ENCODE measurements at regions not wholly inside any gene's neighbourhood (a gene's known extent, or its start where the extent isn't known, plus 50 kb on each side); places are given as distances from the start of the nearest gene placed in this dataset.
"Not testable (repeated sequence)": the region's sequence is repeated elsewhere in the genome, so short reads cannot be mapped to it uniquely, and the experiment has no call there.

- DNase-seq, result no peak
These were observed 660.3 kb upstream of the PITX2 start for GRCh38 chr4:111283066-111283677.

- no peak for DNase-seq
These were observed 673.6 kb upstream of the PITX2 start for GRCh38 chr4:111296466-111296865.

DNA sequence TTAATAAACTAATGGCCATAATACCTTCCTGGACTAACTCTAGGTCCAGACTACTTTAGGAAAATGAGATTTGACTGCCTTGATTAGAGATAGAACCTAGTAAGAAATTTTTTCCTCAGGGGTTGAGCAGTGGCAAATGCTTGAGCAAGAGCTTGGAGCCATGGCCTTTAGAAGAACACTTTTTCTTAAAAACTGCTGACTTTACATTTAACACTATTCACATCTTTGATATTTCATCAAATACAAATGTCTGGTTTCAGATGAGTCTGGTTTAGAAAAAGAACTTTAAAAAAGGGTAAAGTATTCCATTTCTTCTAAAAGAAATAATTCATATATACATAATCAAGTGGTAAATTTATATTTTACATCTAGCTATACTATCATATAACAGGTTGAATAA lies 680.9 kb upstream of the PITX2 start:
- DNase-seq, result no peak

DNA sequence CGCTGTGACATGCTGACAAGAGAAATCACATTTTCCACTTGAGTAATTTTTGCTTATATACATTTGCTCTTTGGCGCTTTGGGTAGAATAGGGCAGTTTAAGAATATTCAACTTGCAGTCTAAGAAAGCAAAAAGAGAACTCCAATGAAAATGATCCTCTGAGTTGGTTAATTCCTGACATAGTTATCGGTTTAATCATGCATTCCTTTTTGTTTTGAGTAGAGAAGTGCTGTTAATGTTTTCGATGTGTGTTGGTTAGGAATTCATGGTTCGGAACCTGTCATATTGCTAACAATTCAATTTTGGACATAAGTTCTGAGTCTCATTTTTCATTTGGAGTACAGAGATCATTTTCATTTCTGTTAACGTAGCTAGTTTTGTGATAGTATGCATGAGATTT lies 700.6 kb upstream of the PITX2 start:
- DNase-seq, result no peak

DNA sequence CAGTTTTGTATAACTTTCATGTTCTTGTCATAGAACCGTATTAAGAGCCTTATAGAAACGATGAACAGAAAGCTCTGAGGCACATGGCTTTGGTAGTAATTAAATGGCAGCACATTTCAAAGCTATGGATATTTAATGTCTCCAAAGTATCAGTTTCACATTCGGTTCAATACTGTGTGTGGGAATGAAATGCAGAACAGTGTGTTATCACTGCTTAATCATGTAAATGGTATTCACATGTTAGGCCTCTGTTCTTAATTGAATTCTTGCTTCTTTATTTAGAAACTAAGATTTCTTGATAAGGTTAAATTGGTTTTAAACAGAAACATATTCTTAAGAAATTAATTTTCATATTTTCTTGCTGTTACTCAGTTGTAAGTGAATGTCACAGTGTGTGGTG lies 701.0 kb upstream of the PITX2 start:
- no peak for DNase-seq

- no peak for DNase-seq
These were observed 703.6 kb upstream of the PITX2 start for GRCh38 chr4:111326450-111326849.

- no peak for DNase-seq
These were observed 707.9 kb upstream of the PITX2 start for GRCh38 chr4:111330786-111331185.

DNA sequence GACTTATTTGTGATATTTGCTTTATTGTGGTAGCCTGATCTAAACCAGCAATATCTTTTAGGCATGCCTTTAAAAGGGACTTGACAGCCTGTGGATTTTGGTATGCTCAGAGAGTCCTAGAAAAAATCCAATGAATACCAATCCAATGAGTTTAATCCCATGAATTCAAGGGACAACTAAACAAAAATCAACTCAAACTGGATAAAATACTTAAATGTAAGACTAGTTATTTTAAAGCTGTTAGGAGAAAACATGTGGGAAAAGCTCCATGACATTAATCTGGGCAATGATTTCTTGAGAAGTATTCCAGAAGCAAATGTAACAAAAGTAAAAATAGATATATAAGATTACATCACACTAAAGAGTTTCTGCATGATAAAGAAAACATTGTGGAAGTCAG lies 711.5 kb upstream of the PITX2 start:
- DNase-seq, result no peak

DNA sequence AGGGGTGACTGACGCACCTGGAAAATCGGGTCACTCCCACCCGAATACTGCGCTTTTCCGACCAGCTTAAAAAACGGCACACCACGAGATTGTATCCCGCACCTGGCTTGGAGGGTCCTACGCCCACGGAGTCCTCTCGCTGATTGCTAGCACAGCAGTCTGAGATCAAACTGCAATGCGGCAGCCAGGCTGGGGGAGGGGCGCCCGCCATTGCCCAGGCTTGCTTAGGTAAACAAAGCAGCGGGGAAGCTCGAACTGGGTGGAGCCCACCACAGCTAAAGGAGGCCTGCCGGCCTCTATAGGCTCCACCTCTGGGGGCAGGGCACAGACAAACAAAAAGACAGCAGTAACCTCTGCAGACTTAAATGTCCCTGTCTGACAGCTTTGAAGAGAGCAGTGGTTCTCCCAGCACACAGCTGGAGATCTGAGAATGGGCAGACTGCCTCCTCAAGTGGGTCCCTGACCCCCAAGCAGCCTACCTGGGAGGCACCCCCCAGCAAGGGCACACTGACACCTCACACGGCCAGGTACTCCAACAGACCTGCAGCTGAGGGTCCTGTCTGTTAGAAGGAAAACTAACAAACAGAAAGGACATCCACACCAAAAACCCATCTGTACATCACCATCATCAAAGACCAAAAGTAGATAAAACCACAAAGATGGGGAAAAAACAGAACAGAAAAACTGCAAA lies 714.5 kb upstream of the PITX2 start:
- not testable (repeated sequence) for DNase-seq

GRCh38 chr4:111359602-111360001 lies 736.7 kb upstream of the PITX2 start:
- DNase-seq, result no peak

GRCh38 chr4:111360906-111361305 lies 738.0 kb upstream of the PITX2 start:
- DNase-seq, result no peak

GRCh38 chr4:111362941-111363361 lies 740.1 kb upstream of the PITX2 start:
- peak; percentile 32 for DNase-seq

DNA sequence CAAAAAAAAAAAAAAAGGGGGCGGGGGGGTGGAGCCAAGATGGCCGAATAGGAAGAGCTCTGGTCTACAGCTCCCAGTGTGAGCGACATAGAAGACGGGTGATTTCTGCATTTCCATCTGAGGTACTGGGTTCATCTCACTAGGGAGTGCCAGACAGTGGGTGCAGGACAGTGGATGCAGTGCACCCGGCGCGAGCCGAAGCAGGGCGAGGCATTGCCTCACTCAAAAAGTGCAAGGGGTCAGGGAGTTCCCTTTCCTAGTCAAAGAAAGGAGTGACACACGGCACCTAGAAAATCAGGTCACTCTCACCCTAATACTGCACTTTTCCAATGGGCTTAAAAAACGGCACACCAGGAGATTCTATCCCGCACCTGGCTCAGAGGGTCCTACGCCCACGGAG lies 755.0 kb upstream of the PITX2 start:
- DNase-seq, result not testable (repeated sequence)

- no peak for DNase-seq
These were observed 756.7 kb upstream of the FAM241A start for GRCh38 chr4:111388561-111388960.

- DNase-seq, result no peak
These were observed 753.4 kb upstream of the FAM241A start for GRCh38 chr4:111391829-111392228.

GRCh38 chr4:111393781-111394180 lies 751.5 kb upstream of the FAM241A start:
- no peak for DNase-seq

DNA sequence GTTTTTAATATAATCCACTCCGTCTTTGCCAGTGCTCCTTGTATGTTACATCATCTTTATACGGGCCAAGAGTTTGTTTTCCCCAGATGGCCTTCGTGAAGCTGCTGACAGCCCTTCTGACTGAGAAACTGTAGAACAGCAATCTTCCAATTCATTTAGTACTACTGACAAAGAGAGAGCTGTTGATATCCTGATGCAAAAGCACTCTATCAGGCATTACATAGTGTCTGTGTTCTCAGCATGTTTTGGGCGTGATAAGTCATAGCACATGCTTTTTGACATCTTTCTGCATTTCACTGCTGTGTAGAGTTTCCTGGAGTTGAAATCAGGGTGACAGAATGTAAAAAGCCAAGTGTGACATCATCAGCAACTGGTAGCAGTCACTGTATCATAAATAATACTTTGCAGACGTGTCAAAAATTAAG lies 746.3 kb upstream of the FAM241A start:
- no peak for DNase-seq

DNA sequence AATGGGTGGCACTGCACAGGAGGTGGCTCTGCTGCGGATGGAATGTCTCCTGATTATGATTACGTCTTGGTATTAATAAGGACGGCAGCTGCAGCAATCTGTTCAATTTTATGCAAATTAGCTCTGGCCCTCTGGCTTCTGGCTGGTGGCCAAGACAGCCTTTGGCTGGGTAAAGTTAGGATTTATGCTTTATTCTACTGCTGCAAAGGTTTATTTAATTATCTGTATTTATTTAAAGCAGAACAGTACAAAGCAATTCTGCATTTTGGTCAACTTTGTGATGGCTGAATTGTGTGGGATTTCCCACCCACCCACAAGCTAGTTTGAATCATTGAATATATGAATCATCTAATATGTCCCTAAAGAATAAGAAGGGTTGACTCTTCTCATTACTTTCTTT lies 745.6 kb upstream of the FAM241A start:
- peak; percentile 47 for DNase-seq

DNA sequence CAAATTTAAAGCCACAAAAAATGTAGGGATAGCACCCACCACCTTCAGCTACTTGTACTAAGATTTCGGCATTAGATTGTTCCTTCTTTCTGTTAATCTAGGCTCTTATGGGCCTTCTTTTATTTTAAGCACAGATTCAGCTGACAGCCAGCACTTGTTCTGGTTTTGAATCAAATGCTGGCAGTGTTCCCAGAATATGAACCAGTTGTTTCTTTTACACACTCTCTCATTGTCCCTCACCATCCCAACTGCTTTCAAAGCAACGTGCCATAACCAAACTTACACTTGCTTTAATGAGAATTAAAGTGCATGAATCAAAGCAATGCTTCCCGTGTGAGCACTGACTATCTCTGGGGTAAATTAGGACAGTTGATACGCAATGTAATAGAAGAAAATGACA lies 744.5 kb upstream of the FAM241A start:
- DNase-seq, result no peak

GRCh38 chr4:111404673-111405072 lies 740.6 kb upstream of the FAM241A start:
- no peak for DNase-seq

DNA sequence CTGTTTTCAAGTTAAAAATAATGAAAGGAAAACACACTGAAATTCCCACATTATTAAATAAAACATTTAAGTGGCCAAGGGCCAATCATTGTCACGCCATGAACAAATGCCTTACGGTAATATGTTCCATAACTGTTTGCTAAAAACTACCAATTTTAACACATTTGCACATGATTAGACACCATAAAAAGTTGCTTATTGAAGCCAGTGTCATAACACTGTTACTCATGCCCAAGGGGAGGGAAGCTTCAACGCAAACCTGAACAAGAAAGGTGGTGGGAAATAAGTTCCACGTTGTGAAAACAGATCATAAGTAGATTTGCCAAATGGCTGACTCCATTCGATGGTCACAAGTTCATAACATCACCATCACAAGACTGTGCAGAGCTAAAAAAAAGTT lies 739.3 kb upstream of the FAM241A start:
- DNase-seq, result no peak

DNA sequence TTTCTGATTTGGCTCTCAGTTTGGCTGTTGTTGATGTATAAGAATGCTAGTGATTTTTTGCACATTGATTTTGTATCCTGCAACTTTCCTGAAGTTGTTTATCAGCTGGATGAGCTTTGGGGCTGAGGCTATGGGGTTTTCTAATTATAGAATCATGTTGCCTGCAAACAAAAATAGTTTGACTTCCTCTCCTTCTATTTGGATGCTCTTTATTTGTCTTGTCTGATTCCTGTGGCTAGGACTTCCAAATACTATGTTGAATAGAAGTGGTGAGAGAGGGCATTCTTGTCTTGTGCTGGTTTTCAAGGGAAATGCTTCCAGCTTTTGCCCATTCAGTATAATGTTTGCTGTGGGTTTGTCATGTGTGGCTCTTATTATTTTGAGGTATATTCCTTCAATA lies 734.7 kb upstream of the FAM241A start:
- DNase-seq, result no peak

DNA sequence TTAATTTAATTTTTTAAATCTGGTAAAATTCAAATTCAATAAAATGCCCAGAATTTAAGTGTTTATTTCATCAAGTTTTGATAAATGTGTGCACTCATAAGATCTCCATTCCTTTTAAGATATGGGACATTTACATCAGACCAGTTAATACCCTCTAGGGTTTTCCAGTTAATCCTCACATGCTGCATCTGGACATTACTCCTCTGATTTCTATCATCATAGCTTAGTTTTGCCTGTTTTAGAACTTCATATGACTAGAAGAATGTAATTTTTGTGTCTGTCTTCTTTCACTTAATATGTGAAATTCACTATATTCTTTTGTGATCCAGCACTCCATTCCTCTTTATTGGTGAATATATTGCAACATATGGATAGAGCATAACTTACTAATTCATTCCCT lies 727.7 kb upstream of the FAM241A start:
- DNase-seq, result no peak

GRCh38 chr4:111433441-111433840 lies 711.8 kb upstream of the FAM241A start:
- no peak for DNase-seq

GRCh38 chr4:111434586-111434985 lies 710.7 kb upstream of the FAM241A start:
- no peak for DNase-seq
